K562 (cell line): ENCODE measurements at regions not wholly inside any gene's neighbourhood (a gene's known extent, or its start where the extent isn't known, plus 50 kb on each side); places are given as distances from the start of the nearest gene placed in this dataset.
A peak's percentile ranks its signal among the peaks of the same experiment; 100 is the strongest.

Experiments used
- AFF4 ChIP-seq: sonication (generic); formaldehyde crosslinking; IDR thresholded peaks from 2 replicates; pipeline ENCODE4 v1.8.0; 2023; ENCODE audit warnings: mild to moderate bottlenecking, missing genetic modification reagents
- CBFB ChIP-seq: sonication (generic); formaldehyde crosslinking; IDR thresholded peaks from 2 replicates; pipeline ENCODE4 v1.4.0; 2020; ENCODE audit warnings: mild to moderate bottlenecking, missing genetic modification reagents
- CEBPG ChIP-seq, 3 experiments: fragments of 200-800 bp in 1 of 3; sonication (Bioruptor generic) in 1 of 3; sonication (generic) in 1 of 3; formaldehyde crosslinking in 1 of 3; IDR thresholded peaks in 2 of 3; conservative IDR thresholded peaks in 1 of 3; 2 replicates each; pipeline versions ENCODE4 v1.6.1 to v1.8.0; 2016 to 2022; ENCODE audit warnings: missing compliant biosample characterization in 2 of 3, missing genetic modification characterization in 2 of 3, mild to moderate bottlenecking in 1 of 3, missing genetic modification reagents in 1 of 3
- FOSL1 ChIP-seq: fragments of 200-800 bp; sonication (Bioruptor generic); conservative IDR thresholded peaks from 2 replicates; pipeline ENCODE4 v1.6.1; 2016; ENCODE audit warnings: missing genetic modification characterization, missing compliant biosample characterization
- FOXO4 ChIP-seq: fragments of 450-650 bp; formaldehyde crosslinking; IDR thresholded peaks from 2 replicates; pipeline ENCODE4 v1.4.0; 2020; ENCODE audit warnings: mild to moderate bottlenecking, moderate library complexity
- HDAC1 ChIP-seq, 2 experiments: fragments of 450-650 bp; IDR thresholded peaks; 2 replicates each; pipeline ENCODE4 v1.6.1; 2016 to 2017; ENCODE audit warnings: inconsistent platforms in 1 of 2, mild to moderate bottlenecking in 1 of 2, moderate library complexity in 1 of 2
- HEY1 ChIP-seq: fragments of 250-450 bp; sonication (Bioruptor Pico); IDR thresholded peaks from 2 replicates; pipeline ENCODE4 v1.5.0; 2020; ENCODE audit warnings: mild to moderate bottlenecking, moderate library complexity, borderline replicate concordance
- HMGN3 ChIP-seq: IDR thresholded peaks from 2 replicates; pipeline ENCODE4 v1.6.1; 2011; ENCODE audit warnings: borderline replicate concordance, low read depth, mild to moderate bottlenecking, mixed read lengths, low read length; ENCODE audit not compliant: insufficient read length; ENCODE audit errors: extremely low read depth
- JUNB ChIP-seq: fragments of 450-650 bp; formaldehyde crosslinking; conservative IDR thresholded peaks from 2 replicates; pipeline ENCODE4 v1.4.0; 2020; ENCODE audit warnings: mild to moderate bottlenecking
- KDM2B ChIP-seq: fragments of 250-450 bp; sonication (Bioruptor Pico); IDR thresholded peaks from 2 replicates; pipeline ENCODE4 v1.8.0; 2021; ENCODE audit warnings: mild to moderate bottlenecking, moderate library complexity
- RHOXF2B ChIP-seq: fragments of 250-450 bp; sonication (Bioruptor Pico); conservative IDR thresholded peaks from 2 replicates; pipeline ENCODE4 v1.5.1; 2021
- U2AF2 ChIP-seq: fragments of 200-400 bp; formaldehyde crosslinking; optimal IDR thresholded peaks from 2 replicates; pipeline ENCODE3; 2017; ENCODE audit warnings: low read depth, mild to moderate bottlenecking, low read length
- USF1 ChIP-seq: sonication (generic); formaldehyde crosslinking; IDR thresholded peaks from 2 replicates; pipeline ENCODE4 v1.9.0; 2022; ENCODE audit warnings: mild to moderate bottlenecking, missing genetic modification reagents
- ZNF316 ChIP-seq: fragments of 450-650 bp; IDR thresholded peaks from 2 replicates; pipeline ENCODE4 v1.6.1; 2016
- ZNF609 ChIP-seq: sonication (generic); formaldehyde crosslinking; IDR thresholded peaks from 2 replicates; pipeline ENCODE4 v1.8.1; 2023; ENCODE audit warnings: missing genetic modification reagents, mild to moderate bottlenecking, borderline replicate concordance
- ZNF75A ChIP-seq: fragments of 450-650 bp; formaldehyde crosslinking; IDR thresholded peaks from 2 replicates; pipeline ENCODE4 v1.4.0; 2020; ENCODE audit warnings: mild to moderate bottlenecking

- TF ChIP-seq ZNF609 (no peak), AFF4 (CRISPR knock-in tag) (no peak), CEBPG (CRISPR knock-in tag; IDR thresholded peaks at IDR 0.05) (no peak), CEBPG (tag; conservative IDR thresholded peaks at IDR 0.05 in 1 of 2, IDR thresholded peaks at IDR 0.05 in 1 of 2) (no peak), ZNF316 (no peak), USF1 (peak; percentile 70), HMGN3 (no peak), CBFB (no peak), KDM2B (CRISPR knock-in tag) (no peak), FOXO4 (CRISPR knock-in tag) (no peak), JUNB (CRISPR knock-in tag) (no peak), HDAC1 (IDR thresholded peaks at IDR 0.05) (no peak), FOSL1 (tag) (peak; percentile 32; the same call in 1 of the 2 replicates), HEY1 (CRISPR knock-in tag) (no peak), ZNF75A (CRISPR knock-in tag) (no peak), U2AF2 (no peak), RHOXF2B (CRISPR knock-in tag) (no peak)
Measured at GRCh38 chr20:57071283-57071731, 195.1 kb downstream of the BMP7 start (continued).
